Adrenal gland (tissue), 9 donors: ENCODE measurements at regions not wholly inside any gene's neighbourhood (a gene's known extent, or its start where the extent isn't known, plus 50 kb on each side); places are given as distances from the start of the nearest gene placed in this dataset.

ENCODE experiments used
- DNase-seq, 7 donors: peaks; one replicate each; pipeline ENCODE4 v3.0.0-alpha.2; 2019 to 2020
- H3K27ac ChIP-seq, 5 donors: fragments of 200-600 bp; sonication (generic) in 4 of 5; 1 replicate in 3 of 5; 2 replicates in 2 of 5; pipeline versions ENCODE4 v1.5.1 to v1.8.0; 2016 to 2020; ENCODE audit warnings: mild to moderate bottlenecking in 1 of 5
- H3K27me3 ChIP-seq: fragments of 200-600 bp; 2 replicates; pipeline ENCODE4 v1.8.0; 2021
- H3K36me3 ChIP-seq, 2 donors: fragments of 200-600 bp; replicated peaks in 1 of 2; 1 replicate in 1 of 2; 2 replicates in 1 of 2; pipeline versions ENCODE4 v1.5.1 to v1.8.0; 2018 to 2022
- H3K4me1 ChIP-seq, 2 donors: fragments of 200-600 bp; replicated peaks in 1 of 2; 1 replicate in 1 of 2; 2 replicates in 1 of 2; pipeline versions ENCODE4 v1.5.1 to v1.8.0; 2018 to 2021
- H3K4me3 ChIP-seq, 4 donors: fragments of 200-600 bp; sonication (generic) in 3 of 4; one replicate each; pipeline ENCODE4 v1.5.1; 2016 to 2018
- H3K9me3 ChIP-seq, 3 donors: fragments of 200-600 bp; sonication (generic) in 1 of 3; replicated peaks in 1 of 3; 1 replicate in 2 of 3; 2 replicates in 1 of 3; pipeline versions ENCODE4 v1.5.1 to v1.8.0; 2016 to 2021
- POLR2A ChIP-seq, 2 donors: fragments of 450-650 bp; IDR thresholded peaks; one replicate each; pipeline ENCODE4 v1.6.1; 2017; ENCODE audit warnings: antibody characterized with exemption in 2 of 2, mild to moderate bottlenecking in 2 of 2, moderate library complexity in 1 of 2
- WGBS, 4 donors: extraction: QIAGEN DNeasy Blood & Tissue Kit in 2 of 4; methylation state at CpG; one replicate each; pipeline versions ENCODE4 v1.1.5 to v1.1.7; 2013 to 2017; 5-methylcytosine and 5-hydroxymethylcytosine counted together
- intact Hi-C, 2 donors: fragments of 100-400 bp; cut with DNase I; formaldehyde crosslinking; loops; one replicate each; pipeline versions ENCODE4 v1.14.1 to v1.15.0; 2022 to 2023
- TF ChIP-seq, protein P1 (sequence below), 6 experiments: fragments of 450-650 bp in 4 of 6; fragments of 200-600 bp in 2 of 6; sonication (generic) in 1 of 6; IDR thresholded peaks; 1 replicate in 5 of 6; 2 replicates in 1 of 6; pipeline versions ENCODE4 v1.5.1 to v1.8.0; 2016 to 2021; ENCODE audit warnings: antibody characterized with exemption in 6 of 6, mild to moderate bottlenecking in 2 of 6, moderate library complexity in 1 of 6
- donor health status: healthy with polysubstance abuse.
- donor health status: Bipolar disorder and iron deficiency.
- donor health status: DM: yes; HTN: yes; CAD: no.
- donor health status: DM: no; HTN: no; CAD: no.
- donor health status: DM: no; HTN: no; CAD: no.

DNA sequence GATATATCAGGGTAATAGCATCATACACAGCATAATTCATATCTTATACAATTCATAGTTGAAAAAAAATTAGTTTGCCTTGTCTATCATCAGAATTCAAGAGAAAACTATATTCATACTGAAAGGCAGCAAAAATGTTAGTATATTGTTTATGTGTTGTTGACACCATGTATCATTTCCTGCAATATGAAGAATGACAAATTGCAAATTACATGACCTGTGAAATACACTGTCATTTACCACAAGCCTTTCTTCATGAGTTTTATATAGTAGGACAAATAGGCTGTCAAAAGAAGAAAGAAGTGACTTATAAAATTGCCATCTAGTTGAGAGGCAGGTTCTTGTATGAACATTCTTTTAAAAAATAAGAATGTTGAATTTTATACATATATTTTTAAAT lies 1136.3 kb upstream of the CDH9 start:
- Histone ChIP-seq H3K27ac (no peak overlapping the region), H3K27me3 (no peaks in the 10 kb centered on the region), H3K36me3 (no peaks in the 10 kb centered on the region), H3K4me1 (no peaks in the 10 kb centered on the region), H3K4me3 (no peak overlapping the region), H3K9me3 (no peaks in the 10 kb centered on the region)
- intact Hi-C loops = no loop called here
- TF ChIP-seq, protein P1, sequence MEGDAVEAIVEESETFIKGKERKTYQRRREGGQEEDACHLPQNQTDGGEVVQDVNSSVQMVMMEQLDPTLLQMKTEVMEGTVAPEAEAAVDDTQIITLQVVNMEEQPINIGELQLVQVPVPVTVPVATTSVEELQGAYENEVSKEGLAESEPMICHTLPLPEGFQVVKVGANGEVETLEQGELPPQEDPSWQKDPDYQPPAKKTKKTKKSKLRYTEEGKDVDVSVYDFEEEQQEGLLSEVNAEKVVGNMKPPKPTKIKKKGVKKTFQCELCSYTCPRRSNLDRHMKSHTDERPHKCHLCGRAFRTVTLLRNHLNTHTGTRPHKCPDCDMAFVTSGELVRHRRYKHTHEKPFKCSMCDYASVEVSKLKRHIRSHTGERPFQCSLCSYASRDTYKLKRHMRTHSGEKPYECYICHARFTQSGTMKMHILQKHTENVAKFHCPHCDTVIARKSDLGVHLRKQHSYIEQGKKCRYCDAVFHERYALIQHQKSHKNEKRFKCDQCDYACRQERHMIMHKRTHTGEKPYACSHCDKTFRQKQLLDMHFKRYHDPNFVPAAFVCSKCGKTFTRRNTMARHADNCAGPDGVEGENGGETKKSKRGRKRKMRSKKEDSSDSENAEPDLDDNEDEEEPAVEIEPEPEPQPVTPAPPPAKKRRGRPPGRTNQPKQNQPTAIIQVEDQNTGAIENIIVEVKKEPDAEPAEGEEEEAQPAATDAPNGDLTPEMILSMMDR (IDR thresholded peaks at IDR 0.05) = no peak
- no peak for TF ChIP-seq POLR2A (IDR thresholded peaks at IDR 0.05)
- no peak for DNase-seq

- H3K27ac ChIP-seq = no peak overlapping the region
- TF ChIP-seq, protein P1 (IDR thresholded peaks at IDR 0.05) = no peak
- no peak for TF ChIP-seq POLR2A (IDR thresholded peaks at IDR 0.05)
- H3K4me1 ChIP-seq = peaks cover 5 to 8% of the 10 kb centered on the region in 2 donors
- intact Hi-C loops = no loop called here
- 34 to 52% (median 41%) methylated on average over 5 of the region's 5 CpGs for WGBS, 4 donors
- no peaks in the 10 kb centered on the region for H3K9me3 ChIP-seq
- no peaks in the 10 kb centered on the region for H3K27me3 ChIP-seq
- DNase-seq = no peak
- no peak overlapping the region for H3K4me3 ChIP-seq
- H3K36me3 ChIP-seq = no peaks in the 10 kb centered on the region
Observed at GRCh38 chr5:28165096-28165495, 1126.7 kb upstream of the CDH9 start.

- no peak for DNase-seq
- Histone ChIP-seq H3K9me3 (no peaks in the 10 kb centered on the region), H3K27me3 (no peaks in the 10 kb centered on the region), H3K4me3 (no peak overlapping the region), H3K27ac (no peak overlapping the region), H3K4me1 (peaks cover 5 to 8% of the 10 kb centered on the region in 2 donors), H3K36me3 (no peaks in the 10 kb centered on the region)
- 74 to 95% (median 87%) methylated on average over 2 of the region's 2 CpGs for WGBS, 4 donors
- intact Hi-C loops = no loop called here
- TF ChIP-seq POLR2A (IDR thresholded peaks at IDR 0.05) = no peak
- TF ChIP-seq, protein P1 (IDR thresholded peaks at IDR 0.05) = no peak
Observed at GRCh38 chr5:28164568-28164967, 1126.2 kb upstream of the CDH9 start.

DNA sequence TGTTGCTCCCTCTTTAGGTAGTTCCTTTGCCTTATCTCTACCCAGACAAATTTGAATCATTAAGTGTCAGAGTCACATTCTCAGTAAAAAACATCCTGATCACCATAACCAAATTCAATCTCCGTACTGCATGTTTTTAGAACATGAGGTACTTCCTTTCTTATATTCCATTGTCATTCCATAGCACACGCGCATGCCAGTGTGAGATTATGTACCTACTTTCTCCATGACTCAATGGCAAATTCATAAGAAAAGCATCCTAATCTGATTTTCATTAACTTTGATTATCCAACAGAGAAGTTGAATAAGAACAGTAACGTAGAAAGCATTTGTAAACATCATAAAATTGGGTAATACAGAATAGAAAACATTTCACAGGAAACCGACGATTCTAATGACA lies 1118.6 kb upstream of the CDH9 start:
- intact Hi-C loops = no loop called here
- Histone ChIP-seq H3K9me3 (no peaks in the 10 kb centered on the region), H3K36me3 (no peaks in the 10 kb centered on the region), H3K27ac (no peak overlapping the region), H3K4me1 (no peaks in the 10 kb centered on the region), H3K4me3 (no peak overlapping the region), H3K27me3 (no peaks in the 10 kb centered on the region)
- 73 to 96% (median 91%) methylated on average over 6 of the region's 6 CpGs for WGBS, 4 donors
- TF ChIP-seq, protein P1 (IDR thresholded peaks at IDR 0.05) = no peak
- no peak for TF ChIP-seq POLR2A (IDR thresholded peaks at IDR 0.05)
- DNase-seq = no peak
